GM12874 (cell line): ENCODE measurements at regions not wholly inside any gene's neighbourhood (a gene's known extent, or its start where the extent isn't known, plus 50 kb on each side); places are given as distances from the start of the nearest gene placed in this dataset.

Experiments used
- TF ChIP-seq, protein P1 (sequence below): IDR thresholded peaks from 2 replicates; pipeline ENCODE4 v1.5.1; 2011; ENCODE audit warnings: low read depth, mild to moderate bottlenecking, control low read depth, low read length, moderate library complexity; ENCODE audit not compliant: insufficient read depth

GRCh38 chr13:39257642-39258041 is 219.4 kb downstream of the NHLRC3 start:
- TF ChIP-seq, protein P1, sequence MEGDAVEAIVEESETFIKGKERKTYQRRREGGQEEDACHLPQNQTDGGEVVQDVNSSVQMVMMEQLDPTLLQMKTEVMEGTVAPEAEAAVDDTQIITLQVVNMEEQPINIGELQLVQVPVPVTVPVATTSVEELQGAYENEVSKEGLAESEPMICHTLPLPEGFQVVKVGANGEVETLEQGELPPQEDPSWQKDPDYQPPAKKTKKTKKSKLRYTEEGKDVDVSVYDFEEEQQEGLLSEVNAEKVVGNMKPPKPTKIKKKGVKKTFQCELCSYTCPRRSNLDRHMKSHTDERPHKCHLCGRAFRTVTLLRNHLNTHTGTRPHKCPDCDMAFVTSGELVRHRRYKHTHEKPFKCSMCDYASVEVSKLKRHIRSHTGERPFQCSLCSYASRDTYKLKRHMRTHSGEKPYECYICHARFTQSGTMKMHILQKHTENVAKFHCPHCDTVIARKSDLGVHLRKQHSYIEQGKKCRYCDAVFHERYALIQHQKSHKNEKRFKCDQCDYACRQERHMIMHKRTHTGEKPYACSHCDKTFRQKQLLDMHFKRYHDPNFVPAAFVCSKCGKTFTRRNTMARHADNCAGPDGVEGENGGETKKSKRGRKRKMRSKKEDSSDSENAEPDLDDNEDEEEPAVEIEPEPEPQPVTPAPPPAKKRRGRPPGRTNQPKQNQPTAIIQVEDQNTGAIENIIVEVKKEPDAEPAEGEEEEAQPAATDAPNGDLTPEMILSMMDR = no peak

- TF ChIP-seq, protein P1 = no peak
Measured at GRCh38 chr13:39259371-39260140, 221.3 kb downstream of the NHLRC3 start.

DNA sequence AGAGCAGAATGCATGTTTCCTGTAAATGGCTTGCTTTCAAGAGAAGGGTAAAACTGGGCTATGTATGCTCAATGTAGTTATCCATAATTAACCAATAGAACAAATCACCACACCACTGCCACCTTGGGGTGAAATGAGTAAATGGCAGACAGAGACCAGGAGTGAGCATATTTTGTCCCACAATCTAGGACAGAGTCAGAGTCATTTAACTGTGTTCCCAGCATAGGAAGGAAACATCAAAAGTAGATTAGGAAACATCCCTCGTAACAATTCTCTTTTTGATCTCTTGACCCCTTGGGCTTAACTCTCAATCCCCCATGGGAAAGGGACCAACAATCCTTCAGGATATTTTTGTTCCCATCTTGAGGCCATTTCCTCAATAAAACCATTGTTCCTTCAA is 224.8 kb downstream of the NHLRC3 start:
- TF ChIP-seq, protein P1 = peak; percentile 57

DNA sequence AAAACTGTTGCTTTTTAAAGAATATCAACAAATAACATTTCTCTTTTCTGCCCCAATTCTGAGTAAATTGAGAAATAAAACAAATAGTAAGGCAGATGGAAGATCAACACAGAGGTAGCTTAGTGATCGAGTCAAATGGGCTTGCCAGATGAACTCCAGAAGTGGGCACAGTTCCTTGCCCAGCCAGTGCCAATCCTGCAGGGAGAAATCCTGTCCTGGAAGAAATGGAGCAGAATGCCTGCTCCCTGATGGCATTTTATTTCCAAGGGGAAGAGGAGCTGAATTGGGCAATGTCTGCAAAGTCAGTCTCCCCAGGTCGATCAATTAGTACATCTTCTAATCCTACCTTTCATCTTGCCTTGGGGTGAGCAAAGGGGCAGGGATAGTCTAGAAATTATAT is 225.3 kb downstream of the NHLRC3 start:
- TF ChIP-seq, protein P1 = no peak

- TF ChIP-seq, protein P1 = no peak
Measured at GRCh38 chr13:39266426-39266825, 228.2 kb downstream of the NHLRC3 start.

- TF ChIP-seq, protein P1 = no peak
Measured at GRCh38 chr13:39268398-39268797, 230.1 kb downstream of the NHLRC3 start.

- TF ChIP-seq, protein P1 = no peak
Measured at GRCh38 chr13:39269004-39269403, 230.7 kb downstream of the NHLRC3 start.
